ENCODE measurements at regions not wholly inside any gene's neighbourhood (a gene's known extent, or its start where the extent isn't known, plus 50 kb on each side); places are given as distances from the start of the nearest gene placed in this dataset.

DNA sequence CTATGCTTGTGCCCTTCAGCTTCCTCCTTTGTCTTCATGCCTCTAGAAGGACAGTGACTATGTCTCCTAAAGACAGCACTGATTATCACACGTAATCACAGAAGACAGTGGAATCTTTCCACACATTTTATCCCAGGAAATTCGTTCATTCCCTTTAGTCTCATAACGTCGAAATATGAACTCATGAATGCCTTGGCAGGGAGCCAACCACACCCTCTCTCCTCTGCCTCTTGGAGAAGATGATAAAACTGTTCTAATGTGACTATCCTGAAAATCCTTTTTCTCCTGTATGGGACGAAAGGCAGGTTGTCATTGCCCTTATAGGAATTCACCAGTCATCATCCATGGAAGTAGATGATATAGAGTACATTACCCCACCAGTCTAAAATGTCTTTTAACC, 726.6 kb upstream of the FANCL start:
- no peak for DNase-seq

DNA sequence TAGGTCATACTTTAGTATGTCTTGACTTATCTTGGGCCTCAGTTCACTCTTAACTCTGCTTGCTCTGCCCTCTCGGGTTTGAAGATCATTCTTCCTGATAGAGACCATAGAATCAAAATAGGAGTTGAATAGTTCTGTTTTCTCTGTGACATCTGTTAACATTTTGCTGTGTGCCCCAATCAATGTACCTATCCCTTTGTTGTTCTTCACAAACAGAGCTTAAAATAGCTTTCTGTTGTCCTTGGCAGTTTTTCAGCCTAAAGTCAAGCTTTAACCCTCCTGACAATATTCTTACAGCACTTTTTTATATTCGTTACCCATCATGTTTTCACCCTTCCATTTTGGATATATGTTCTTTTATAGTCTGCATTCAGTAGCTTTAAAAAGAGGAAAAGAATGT, 724.5 kb upstream of the FANCL start:
- DNase-seq, result no peak

DNA sequence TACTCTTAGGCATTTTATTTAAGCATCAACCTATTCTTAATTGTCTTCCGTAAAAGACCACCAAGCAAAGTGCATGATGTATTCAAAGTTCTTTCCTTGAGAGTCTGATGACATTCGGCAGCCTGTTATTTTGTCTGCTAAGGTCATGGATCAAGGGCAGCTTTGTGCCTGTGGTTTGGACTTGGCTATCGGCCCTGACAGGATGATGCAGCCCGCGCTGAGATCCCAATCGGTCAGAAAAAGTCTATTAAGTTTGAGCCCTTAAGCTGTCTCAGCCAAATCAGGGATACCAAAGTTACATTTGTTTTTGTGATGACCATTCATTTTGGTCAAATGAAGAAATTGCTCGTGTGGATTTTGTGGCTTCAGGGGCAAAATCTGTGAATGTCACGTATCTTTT, 718.9 kb upstream of the FANCL start:
- no peak for DNase-seq

DNA sequence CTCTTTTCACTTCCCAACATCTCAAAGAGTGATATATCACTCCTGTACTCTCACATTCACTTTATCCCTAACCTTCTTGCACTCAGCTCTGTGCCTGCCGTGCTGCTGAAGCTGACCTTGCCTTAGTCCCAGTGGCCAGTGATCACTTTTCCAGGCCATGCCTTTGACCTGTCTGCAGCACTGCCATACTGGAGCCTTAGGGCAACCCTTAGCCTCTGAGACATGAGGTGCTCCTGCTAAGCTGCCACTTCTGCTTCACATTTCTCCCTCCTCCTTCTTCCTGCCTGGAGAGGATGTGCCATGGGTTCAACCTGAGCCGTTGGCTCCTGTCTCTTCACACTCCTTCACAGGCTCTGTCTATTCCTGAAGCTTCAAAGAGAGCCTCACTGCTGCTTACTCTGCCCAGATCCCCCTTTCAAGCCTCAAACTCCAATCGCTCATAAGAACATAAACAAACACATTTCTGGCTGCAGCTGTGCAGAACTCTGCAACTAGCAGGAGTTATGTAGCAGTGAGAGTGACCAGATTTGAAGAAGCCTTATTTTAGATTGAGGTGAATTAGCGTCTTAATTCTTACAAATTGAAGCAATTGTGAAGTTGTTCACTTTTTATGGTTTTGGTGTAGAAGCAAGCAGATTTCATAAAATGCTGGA, 716.2 kb upstream of the FANCL start:
- no peak for DNase-seq

DNA sequence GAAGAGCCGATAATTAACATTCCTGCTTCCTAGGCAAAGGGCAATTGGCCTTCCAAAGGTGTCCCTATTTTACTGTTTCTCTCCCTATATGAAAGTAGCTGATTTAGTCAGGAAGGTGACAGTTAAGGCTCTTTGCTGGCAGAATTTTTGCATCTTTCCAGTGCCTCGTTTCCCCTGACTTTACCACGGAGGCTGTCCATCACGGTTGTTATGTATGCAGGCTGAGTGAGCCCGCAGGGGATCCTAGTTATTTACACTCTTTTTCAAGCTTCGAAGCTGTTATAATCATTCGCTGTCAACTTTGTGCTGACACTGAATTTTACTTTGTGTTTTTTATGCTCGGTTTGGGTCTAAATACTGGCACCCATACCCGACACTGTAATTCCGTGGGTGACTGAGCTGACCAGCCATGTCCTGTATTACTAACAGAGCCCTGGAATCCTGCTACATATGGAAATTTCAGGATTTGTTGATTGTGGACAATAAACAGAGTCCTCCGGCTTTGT, 713.8 kb upstream of the FANCL start:
- no peak for DNase-seq

DNA sequence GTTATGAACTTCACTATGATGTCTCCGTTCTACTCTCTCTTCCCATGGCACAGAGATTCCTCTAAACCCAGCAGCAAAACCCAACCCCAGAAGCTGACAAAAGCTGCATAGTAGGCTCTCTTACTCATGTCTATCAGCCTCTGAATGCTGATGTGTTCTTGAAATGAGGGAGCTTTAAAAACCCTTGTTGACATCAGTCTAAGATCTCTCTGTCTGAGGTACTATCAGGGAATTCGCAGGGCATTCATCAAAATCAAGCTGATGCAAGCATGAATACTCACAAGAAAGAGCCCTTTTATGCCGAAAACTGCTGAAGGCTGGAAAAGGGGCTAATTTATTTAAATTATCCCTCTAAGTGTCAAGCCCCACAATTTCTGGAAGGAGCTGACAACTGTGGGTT, 710.6 kb upstream of the FANCL start:
- DNase-seq, result no peak

DNA sequence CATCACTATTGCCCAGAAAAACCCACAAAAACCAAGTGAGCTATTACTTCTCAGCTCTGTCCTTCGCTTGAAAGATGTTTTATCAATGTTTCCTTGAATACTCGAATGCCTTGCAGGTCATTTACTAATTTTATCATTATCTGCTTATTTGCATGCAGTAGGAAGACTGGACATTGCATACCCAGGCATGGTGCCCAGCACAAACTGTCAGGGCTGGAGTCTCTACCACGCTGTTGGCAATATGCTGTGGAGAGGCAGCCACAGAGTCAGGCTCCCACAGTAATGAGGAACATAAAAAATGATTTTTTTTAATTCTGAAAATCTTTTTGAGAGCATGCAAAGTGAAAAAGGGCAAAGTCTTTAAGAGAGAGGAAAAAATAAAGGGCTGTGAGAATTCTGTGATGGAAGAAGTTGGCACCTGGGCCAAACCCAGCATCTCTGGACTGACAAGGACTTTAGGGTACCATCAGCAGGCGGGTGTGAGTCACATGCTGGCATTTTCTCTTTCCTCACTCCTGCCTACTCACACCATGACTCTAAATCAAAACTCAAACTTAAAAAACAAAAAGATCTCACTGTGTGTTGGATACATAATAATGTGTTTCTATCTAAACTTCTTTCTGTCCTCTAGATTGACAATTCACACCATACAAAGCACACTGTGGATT, 709.8 kb upstream of the FANCL start:
- no peak for DNase-seq

DNA sequence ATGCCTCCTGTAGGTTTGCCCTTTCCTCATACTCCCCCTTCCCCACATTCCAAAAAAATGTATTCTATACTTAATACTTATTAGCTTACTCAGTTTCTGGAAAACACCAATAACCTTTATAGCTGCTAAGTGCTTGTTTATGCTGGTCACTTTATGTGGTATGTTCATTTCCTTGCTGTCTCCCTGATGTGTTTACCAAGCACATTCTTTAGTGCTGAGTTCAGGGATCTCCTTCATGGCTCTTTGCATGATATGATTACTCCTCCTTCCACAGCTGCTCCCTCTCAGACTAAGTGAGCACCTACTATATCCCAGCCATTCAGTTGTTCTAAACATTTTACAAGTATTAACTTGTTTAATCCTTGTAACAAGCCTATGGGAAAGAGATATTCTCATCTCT, 698.3 kb upstream of the FANCL start:
- DNase-seq, result no peak

DNA sequence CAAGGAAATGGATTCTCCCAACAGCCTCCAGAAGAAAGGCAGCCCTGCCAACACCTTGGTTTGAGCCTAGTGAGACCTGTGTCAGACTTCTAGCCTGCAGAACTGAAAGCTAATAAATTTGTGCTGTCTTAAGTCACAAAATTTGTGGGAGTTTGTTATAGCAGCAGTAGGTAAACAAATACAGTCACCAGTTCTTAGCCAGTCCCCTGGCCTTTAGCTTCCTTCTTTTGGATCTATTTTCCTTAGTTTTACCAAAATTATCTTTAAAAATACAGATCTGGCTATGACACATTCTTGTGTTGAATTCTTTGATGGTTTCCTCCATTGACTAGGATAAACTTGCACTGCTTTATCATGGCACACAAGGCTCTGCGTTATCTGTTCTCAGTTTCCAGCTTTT, 697.9 kb upstream of the FANCL start:
- no peak for DNase-seq

DNA sequence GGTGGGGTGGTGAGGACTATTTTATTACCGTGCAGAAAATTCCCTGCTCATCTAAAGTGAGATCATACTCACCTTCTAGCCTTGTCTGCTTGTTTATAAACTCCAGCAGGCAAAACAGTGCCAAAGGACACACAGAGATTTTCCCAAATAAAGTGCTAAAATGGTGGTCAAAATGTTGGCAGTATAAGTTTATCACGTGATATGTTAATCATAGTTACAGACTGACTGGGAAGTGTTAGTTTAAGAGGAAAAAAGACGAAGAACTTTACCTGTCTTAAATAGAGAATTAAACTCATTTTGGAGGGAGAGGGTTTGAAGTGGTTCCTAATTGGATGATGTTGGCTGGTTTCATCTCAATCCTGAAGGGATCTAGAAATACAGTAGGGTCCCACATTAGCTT, 691.7 kb upstream of the FANCL start:
- no peak for DNase-seq

DNA sequence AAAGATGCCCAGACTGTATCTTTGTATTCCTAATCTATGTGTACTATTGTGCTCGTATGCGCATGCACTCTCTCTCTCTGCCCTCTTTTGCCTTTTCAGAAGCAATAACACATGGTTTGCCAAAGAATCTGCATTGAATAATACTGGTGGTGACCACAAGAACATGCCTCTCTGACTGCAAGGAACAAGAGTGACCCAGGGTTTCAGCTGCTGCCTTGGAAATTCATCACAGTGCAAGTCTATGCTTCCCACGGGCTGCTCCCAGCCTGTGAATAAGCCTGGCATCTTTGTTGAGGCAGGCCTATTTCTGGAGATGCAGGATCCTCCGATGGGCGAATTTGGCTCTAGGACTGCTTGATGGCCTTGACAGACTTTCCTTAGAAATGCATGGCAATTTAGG, 689.4 kb upstream of the FANCL start:
- no peak for DNase-seq

DNA sequence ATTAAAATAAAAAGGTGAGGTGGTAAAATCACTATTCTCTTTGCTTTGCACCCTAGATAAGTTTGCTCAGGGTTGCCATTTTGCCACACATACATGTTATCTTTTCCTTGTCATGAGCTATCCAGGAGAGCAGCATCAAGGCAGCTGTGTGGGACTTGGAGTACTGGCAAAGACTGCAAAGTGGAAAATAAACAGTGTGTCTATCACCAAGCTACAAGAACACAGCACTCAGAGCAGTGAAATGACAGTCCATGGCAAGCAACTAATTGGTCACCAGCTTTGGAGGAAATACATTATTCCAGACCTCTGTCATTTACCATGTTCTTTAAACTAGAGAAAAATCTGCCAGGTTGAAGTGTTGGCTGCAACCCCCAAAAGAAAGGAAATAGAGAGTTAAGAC, 687.8 kb upstream of the FANCL start:
- no peak for DNase-seq

DNA sequence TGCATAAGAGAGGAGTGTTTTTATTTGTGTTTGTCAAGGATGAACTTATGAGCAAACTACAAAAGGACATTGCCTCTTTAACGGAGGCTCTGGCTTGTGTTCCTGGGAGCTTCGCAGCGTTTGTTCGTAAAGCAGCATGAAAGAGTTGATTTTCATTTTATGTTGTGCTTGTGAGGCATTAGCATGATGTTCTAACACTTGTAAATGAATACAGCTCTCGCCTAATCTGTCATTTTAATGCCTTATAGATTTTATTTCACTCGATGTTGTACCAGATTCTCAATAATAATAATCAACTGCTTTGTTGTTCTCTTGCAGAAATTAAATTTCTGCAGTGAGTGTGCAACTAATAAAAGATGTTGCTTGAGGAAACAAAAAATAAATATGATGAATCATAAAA, 687.3 kb upstream of the FANCL start:
- DNase-seq, result no peak

DNA sequence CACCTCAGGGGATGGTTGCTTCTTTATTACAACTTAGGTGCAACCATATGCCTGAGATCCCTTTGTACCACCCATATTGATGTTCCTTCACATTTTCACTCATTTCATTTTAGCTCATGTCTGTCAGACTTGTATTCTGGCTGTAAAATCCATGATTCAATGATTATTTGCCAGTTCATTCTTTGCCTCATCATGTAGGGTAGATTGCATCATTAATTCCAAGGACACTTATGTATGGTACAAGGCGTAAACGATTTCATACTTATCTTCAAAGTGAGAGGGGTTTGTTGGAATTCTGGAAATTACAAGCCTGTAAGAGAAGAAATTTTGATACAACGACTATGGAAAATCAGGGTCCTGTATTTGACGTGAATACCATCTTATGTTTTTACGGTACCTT, 685.0 kb upstream of the FANCL start:
- no peak for DNase-seq

DNA sequence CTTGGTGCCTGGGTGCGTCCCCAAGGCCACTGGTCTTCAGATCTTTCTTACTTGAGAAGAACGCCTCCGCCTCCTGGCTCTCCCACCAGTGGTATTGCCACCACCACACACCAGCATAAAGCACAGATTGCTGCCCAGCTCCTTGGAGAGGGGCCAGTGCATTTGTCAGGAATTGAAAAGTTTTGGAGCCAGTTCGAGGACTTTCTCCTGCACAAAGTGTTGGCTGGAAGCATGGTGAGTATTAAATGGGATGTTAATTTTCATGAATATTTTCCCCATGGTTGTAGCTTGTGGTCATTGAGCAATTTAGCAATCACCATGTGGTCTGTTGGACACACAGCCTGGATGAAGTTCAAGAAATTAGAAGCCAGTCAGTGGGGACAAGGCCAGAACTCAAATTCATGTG, 684.6 kb upstream of the FANCL start:
- DNase-seq, result no peak

DNA sequence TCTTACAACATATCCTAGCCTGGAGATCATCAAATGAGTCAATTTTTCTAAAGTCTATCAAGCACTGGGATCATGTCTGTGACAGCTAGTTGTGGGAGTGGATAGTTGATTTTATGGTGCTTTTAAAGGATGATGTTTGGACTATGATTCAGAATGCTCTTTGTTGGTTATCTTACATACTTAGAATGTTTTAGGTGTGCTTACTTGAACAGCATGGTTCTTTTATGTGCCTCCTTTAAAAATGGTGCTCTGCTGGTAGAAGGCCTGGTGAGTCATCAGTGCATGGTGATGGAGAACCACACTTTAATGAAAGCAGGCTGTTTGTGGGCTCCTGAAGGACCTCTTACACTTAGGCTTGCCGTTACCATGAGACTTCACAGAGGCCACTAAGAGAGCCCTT, 682.7 kb upstream of the FANCL start:
- DNase-seq, result no peak

DNA sequence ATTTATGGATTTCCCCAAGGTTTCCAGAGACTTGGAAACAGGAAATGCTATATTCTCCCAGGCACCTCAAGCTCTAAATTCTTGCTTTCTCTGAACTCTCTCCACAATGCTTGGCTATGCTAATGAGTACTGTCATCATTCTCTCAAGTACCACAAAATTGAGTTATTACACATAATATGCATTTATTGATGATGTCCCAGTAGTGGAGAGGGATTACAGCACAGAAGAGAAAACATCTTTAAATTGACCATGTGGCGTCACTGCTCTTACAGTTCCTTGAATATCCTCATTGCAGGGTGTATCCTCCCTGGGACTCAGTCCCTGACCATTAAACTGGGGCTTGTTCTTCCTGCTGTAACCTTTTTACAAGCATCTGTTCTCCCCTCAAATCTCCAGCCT, 681.1 kb upstream of the FANCL start:
- no peak for DNase-seq

DNA sequence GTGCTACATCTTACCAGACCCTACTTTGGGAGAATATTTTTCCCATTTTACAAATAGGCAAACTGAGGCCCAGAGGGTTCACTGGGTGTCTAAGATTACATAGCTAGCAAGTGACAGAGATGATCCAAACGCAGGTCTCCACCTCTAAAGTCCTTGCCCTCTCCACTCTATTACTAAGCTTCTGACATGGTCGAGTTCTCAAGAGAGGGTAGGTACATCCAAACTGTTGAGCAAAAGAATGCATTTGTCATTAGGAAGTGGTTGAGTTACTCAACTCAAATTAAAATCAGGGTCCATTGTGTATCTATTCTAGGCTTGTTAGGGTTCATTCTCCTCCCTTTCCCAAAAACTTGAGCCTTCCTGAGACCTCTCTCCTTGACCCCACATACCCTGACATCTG, 680.6 kb upstream of the FANCL start:
- DNase-seq, result no peak

DNA sequence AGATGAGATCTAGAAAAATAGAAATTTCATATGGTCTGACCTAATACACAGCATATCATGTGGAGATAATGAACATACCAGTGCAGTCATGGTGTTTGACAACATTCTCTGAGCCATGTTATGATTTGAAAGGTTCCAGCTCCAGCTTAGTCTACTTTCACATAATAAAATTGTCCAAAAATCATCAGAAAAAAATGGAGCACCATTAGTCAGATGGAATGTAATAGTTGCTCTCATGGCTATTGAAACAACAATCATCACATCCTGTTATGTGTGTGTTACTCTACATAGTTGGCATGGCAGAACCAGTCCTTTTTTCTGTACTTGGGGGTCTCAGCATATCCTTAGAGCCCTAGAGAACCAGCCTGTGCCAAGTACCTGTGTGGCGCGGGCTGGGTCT, 678.9 kb upstream of the FANCL start:
- no peak for DNase-seq

DNA sequence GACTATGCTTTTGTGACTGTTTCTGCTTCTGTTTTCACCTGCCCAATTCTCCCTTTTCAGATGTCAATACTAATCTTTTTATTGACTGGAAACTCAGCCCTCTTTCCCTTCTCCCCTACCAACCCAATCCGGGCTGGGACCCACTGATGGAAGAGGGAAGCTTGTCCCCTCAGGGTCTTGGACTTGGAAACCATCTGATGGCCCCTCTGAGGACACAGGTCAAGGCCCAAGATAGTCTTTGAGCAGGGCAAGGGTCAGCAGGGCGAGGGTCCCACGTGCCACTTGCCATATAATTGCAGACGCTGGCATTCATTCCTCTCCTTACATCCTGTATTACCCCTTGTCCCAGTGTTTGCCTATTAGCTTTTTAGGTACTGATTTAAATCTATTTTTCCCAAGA, 678.2 kb upstream of the FANCL start:
- no peak for DNase-seq

DNA sequence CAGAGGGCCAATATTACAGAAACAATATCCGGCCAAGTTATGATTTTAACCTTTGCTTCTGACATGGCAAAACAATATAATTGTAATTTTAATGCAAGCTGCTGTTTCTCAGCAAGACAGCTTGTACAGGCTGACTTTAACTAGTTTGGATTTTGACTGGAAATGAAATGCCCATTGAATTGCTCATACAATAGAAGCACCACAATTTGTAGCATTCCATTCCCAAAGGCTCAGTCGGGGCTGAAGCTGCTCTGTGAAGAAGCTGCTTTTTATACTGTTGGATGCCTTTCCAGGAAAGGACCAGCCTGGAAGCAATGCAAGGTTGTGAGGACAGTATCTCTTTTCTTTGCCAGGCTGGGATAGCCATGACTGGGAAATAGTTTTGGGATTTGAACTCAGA, 677.0 kb upstream of the FANCL start:
- no peak for DNase-seq

DNA sequence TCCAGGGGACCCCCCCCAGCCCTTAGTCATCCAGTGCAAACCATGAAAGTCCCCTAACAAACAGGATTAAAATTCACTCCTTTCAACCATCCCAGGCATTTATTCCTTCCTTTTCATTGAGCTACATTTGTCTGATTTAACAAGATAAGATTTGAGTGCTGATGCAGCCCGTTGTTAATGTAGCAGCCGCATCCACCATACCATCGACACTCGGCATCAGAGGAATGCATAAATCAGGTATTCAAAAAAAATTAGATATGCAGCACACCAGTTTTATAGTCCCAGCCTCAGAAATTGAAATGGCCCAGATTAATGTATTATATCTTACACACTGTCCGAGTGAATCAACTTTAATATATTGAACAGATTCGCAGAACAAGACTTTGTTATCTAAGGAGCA, 676.5 kb upstream of the FANCL start:
- DNase-seq, result no peak

DNA sequence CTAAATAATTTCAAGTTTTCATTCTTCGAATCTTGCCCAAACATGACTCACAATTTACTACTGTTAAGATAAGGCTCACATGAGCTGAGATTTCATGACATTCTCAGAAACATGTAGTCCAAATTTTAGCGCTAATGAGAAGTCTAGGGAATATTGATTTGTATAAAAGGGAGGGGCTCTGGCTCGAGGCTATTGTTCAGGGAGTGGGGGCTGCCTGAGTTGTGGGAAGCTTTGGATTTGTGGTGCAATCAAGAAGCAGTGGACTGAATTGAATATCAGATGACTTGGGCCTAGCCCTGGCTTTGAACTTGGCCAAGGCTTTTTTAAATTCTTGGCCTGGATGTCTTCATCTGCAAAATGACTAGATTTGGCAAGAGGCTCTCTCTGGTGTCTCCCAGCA, 674.9 kb upstream of the FANCL start:
- no peak for DNase-seq

DNA sequence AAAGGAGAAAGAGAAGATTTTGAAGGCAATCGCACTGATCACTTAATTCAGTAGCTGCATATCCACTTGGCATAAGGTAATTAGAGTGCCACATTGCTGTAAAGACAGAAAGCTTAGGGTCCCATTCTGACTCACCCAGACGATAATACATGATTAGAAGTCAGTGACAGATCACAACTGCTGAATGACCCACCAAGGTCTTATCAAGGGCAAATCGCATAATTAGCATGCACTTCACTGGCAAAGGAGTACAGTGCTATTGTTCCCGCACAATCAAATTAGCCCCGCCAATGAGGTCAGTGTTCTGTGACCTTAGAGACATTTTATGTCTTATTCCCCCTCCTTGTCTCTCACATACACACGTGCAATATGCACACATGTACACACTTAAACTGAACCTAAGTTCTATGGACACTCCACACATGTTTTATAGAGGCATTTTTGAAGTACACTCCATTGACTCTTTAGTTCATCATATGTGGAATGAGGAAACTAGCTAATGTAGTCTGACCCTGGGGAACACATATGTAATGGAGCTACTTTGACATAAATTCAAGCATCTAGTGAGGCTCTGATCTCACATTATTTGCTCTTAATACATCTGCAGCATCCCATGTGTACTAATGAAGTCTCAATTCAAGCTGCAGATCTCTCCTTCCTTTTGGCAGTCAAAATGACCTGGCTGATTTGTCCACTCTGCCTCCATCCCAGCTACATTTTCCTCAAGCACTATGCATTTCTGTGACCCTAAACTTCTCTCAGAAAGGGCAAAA, 673.8 kb upstream of the FANCL start:
- DNase-seq, result no peak

All from CD4-positive, alpha-beta T cell treated with Interleukin-12 subunit alpha and Interleukin-12 subunit beta, for 1 hour (primary cell).